ENCODE measurements at regions not wholly inside any gene's neighbourhood (a gene's known extent, or its start where the extent isn't known, plus 50 kb on each side); places are given as distances from the start of the nearest gene placed in this dataset.

GRCh38 chr13:69391756-69392155 lies 715.9 kb upstream of the ATXN8OS start:
- no peak for DNase-seq

DNA sequence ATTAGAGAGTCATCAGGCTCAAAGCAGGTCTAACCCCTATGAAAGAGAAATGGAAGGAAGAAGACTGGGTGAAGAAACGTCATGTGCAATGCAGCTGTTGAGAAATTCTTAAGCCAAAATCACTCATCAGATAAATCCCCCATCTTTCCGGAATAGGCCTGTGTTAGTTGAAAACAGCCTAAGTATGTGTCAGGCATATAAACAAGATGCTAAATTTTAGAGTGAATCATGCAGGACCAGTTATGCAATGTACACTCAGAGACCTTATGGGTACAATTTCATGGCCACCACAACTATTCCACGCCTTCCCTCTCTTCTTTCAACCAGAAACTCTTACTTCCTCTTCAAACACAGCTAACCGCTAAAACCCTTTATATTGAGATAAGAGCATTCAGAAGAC lies 717.7 kb upstream of the ATXN8OS start:
- no peak for DNase-seq

DNA sequence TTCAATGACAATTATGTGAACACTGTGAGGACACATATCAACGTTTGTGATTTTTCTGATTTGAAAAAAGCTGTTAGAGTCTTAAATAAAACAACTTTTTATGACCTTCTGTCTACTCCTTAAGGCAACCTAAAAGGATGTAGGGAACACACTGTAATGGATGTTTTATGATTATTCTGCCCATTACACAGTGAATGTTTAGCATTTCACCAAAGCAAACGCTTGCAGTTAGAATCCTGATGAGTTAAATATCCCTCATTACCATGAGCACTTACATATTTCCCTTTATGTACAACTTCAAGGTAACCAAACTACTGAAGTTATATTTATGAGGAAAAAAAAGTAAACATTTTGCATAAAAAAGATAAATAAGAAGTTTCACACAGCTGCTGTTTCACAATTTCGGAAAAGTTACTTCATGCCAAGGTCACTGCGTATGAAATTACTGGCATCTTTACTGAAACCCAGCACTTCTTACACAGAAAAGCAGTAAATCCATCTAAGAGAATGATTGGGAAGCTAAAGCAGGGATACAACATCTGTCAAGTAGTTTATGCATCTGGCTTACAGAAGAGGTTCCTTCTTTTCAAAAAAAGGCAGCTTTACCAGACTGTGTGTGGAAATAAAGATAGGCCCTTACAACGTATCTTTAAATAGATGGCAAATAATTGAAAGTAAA lies 733.7 kb upstream of the ATXN8OS start:
- no peak for DNase-seq

DNA sequence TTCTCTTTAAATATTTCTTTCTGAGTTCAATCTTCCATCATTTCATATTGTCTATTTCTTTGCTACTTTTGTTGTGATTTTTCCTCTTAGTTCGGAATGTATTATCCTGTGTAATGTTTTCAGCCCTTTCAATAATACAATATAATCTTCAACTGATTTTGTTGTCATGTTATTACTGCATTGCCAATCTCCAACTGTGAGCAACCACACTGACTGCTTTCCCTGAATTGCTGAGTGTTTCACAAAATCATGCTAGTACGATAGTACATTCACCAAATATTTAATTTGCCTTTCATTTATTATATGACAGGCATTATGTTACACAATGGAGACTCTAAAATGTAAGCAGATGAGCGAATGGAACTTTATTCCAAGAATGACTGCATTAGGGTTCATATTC lies 744.3 kb upstream of the ATXN8OS start:
- no peak for DNase-seq

GRCh38 chr13:69331245-69331644 lies 776.4 kb upstream of the ATXN8OS start:
- no peak for DNase-seq

DNA sequence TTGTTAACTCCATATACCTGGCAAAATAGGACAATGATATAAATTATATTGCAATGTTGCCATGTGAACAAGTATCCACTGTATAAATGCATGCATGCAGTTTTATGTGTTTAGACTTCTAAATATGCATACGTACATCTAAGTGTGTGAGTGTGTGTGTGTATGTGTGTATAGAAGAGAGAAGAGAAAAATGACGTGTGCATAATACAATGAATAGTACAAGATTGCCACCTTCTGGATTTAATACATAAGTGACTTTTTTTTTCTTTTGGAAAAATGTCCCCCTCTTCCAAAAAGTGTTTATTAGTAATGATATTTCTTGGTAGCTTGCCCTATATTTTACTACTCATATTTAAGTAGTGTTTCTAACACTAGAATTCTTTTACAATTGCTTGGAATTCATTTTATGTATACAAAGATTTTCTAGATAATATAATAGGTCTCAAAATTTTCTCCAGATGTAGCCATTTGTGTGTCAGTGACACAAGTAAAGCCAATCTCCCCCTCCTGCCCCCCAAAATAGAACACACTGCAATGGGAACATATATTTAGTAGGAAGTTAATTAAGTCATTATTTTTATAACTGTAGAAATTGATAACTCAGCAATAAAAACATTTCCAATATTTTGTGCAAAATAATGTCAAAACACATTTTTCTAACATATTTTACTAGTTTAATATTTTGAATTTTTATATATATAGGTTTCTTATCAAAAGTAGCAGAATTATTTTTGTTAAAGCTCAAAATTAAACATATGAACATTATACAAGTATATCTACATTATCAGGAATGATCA lies 783.3 kb upstream of the ATXN8OS start:
- peak; percentile 66 for DNase-seq

GRCh38 chr13:69319656-69320055 lies 788.0 kb upstream of the ATXN8OS start:
- DNase-seq, result no peak

GRCh38 chr13:69315039-69315438 lies 792.6 kb upstream of the ATXN8OS start:
- DNase-seq, result no peak

DNA sequence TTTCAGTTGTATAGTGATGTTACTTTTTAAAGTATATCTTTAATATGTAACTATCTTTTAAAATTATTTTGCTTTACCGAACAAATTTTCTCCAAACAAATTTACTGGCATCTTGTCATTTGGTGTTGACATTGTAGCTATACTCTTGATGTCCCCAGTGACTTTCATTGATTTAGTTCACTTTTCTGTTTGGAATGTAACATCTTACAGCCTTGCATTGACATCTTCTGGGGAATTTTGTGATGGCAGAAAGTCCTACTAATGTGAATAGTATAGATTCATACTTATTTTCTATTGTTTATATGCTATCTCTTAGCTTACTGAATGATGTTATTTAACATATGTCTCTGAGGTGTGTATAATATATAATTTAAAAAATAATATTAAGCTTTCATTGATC lies 800.9 kb upstream of the ATXN8OS start:
- DNase-seq, result no peak

DNA sequence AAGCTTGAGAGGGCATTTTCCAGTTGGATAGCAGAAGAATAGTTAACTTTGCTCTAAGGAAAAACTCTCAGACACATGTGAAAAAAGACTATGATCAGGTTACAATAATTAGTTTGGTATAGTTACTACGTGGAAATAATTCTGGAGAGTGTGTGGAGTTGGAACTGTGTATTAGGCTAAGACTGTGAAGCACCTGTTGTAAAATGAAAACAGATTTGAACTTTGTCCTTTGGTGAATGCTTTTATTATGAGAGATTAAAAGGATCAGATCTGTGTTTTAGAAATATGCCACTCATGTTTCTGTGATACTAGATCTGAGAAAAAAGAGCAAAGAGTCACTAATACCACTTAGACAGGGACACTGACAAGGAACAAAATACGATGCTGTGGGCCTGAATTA lies 807.5 kb upstream of the ATXN8OS start:
- no peak for DNase-seq

DNA sequence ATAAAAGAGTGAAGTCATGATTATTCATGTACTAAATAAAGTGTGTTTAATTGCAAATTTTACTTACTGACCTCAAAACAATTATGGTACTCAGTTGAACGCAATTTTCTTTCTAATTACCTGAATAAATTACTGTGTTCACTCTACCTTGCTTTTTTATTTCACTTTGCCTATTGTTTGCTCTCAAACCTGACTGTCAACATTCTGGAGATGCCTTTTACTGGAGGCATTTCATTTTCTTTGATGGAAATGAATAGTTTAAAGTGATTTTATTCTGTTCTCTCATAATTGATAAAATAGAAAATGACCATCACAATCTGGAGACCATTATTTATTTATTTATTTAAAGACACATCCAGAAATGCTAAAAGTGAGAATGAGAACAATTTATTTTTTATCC lies 811.5 kb upstream of the ATXN8OS start:
- no peak for DNase-seq

- no peak for DNase-seq
Measured at GRCh38 chr13:69292789-69293425, 814.7 kb upstream of the ATXN8OS start.

GRCh38 chr13:69291292-69291906 lies 816.2 kb upstream of the ATXN8OS start:
- DNase-seq, result no peak

- DNase-seq, result no peak
Measured at GRCh38 chr13:69288026-69288425, 819.6 kb upstream of the ATXN8OS start.

DNA sequence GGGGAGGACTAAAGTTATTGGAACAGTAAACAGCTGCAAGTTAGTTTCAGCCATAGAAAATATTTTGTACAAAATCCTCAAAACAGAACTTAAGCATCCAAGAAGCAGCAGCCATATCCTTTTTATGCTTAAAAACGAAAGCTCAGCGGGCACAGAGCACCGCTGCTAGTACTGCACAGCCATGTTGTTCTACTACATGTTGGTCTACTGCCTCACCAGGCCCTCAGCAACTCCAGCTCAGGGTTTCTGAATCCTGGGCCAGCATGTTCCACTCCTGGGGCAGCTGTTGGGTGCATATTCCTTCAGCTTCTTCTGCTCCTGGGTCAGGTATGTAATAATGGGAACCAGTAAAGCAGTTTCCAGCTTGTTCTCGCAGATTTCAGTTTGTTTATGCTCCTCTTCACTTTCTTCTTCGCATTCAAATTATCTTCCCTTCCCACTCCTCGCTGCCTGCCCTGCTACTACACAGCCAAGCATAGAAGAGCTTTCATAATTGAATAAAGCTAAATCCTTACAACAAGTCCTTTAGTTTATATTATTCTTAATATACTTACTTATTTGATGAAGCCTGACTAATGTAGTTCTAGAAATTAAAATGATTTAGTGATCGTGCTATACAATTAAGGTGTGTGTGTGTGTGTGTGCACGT lies 820.5 kb upstream of the ATXN8OS start:
- DNase-seq, result no peak

DNA sequence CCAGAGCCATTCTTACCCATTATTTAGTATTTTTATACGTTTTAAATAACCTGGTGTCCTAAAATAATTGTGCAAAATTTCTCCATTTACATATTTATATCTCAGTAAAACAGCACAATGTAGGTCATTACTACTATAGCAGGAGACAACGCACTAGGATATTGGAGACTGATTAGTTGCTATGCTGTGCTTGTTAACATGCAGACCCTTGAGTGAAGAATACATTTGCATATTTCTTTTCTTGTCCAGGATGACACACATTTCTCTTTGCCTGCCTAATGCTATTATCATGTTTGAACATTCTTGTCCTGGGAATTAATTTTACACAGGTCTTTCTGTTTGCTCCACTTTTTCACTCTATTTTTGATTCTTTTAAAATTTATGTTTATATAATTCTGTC lies 823.8 kb upstream of the ATXN8OS start:
- no peak for DNase-seq

GRCh38 chr13:69283301-69283700 lies 824.3 kb upstream of the ATXN8OS start:
- DNase-seq, result no peak

- DNase-seq, result no peak
Measured at GRCh38 chr13:69280399-69280798, 827.2 kb upstream of the ATXN8OS start.

GRCh38 chr13:69279213-69279612 lies 828.4 kb upstream of the ATXN8OS start:
- DNase-seq, result no peak

- no peak for DNase-seq
Measured at GRCh38 chr13:69274231-69274630, 833.4 kb upstream of the ATXN8OS start.

- DNase-seq, result no peak
Measured at GRCh38 chr13:69264362-69265334, 843.0 kb upstream of the ATXN8OS start.

DNA sequence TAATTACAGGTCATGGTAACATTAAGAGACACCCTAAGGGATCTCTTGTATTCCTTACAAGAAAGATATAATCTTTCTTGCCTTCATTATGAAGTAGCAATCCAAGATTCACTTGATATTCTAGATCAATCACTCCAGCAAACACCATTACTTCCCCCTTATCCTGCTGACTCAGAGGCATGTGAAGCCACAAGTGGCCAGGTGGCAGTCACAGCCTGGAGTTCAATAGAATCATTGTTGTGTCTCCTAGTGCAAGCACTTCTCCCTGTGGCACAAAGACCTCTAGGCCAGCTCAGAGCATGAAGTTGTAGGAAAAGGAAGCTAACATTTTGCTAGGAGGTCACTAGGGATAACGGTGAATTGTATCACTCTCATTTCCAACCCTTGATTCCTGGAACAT lies 864.3 kb upstream of the ATXN8OS start:
- DNase-seq, result no peak
